ENCODE measurements at regions not wholly inside any gene's neighbourhood (a gene's known extent, or its start where the extent isn't known, plus 50 kb on each side); places are given as distances from the start of the nearest gene placed in this dataset.
A peak's percentile ranks its signal among the peaks of the same experiment; 100 is the strongest.

DNA sequence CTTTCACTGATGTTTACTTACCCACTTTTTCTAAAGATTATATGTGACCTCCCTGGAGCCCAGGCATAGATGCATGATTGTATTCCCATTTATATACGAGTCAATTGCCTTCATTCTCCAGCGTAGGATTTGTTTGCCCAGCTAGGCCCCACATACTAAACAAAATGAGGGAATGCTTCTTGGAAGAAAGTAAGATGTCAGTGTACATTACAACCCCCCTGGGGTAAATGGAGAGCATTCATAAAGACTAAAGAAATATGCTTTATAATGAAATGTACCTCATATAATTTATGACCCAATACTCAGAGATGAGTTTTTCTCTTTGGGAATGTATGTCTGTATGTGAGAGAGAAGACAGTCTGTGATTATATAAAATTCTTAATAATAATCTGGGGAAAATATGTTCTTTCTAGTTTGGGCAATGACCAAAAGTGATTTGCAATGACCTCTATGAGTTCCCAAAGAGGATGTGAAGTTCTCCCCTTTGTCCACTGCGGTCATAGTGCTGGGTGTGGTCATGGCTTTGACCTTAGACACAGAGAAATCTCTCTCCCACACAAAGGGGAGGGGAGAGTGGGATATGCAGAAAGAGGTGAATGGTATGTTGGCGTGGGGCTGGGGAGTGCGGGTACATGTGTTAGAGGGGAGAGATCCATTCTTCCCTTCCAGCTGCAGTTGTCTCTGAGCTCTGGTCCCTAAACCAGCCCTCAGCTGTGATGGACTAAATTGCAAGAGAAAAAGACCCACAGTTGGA lies 175.6 kb downstream of the EN1 start:
- FAIRE-seq, result no peak
- no peak for TF ChIP-seq POLR2A (IDR thresholded peaks at IDR 0.05; ENCODE audit: low read depth, low read length)
- no peak for DNase-seq (ENCODE audit: insufficient read length, low spot score)

- TF ChIP-seq POLR2A (IDR thresholded peaks at IDR 0.05; ENCODE audit: low read depth, low read length), result no peak
- DNase-seq (ENCODE audit: insufficient read length, low spot score) (no peak), FAIRE-seq (no peak)
These were observed 176.6 kb downstream of the EN1 start for GRCh38 chr2:118670838-118671237.

DNA sequence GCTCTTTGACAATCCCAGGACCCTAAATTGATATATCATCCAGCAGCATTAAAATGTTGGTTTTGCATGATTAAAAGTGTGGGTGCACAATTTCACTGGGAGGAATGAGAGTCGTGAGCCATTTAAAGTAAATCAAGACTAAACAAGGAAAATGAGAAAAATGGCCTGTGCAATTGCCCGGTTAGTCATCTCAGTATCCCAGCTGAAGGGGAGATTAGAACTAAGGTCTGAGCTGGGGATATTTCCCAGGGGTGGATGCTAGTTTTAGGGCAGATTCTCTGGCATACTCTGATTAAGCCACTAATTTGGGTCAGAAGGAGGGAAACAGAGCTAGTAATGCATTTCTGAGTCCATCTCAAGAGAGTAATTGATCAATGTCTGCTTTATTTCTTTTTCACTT lies 177.2 kb downstream of the EN1 start:
- DNase-seq (ENCODE audit: insufficient read length, low spot score) (no peak), FAIRE-seq (no peak)
- TF ChIP-seq POLR2A (IDR thresholded peaks at IDR 0.05; ENCODE audit: low read depth, low read length), result no peak

GRCh38 chr2:118669654-118670053 lies 177.8 kb downstream of the EN1 start:
- no peak for TF ChIP-seq POLR2A (IDR thresholded peaks at IDR 0.05; ENCODE audit: low read depth, low read length)
- no peak for DNase-seq (ENCODE audit: insufficient read length, low spot score)
- no peak for FAIRE-seq

DNA sequence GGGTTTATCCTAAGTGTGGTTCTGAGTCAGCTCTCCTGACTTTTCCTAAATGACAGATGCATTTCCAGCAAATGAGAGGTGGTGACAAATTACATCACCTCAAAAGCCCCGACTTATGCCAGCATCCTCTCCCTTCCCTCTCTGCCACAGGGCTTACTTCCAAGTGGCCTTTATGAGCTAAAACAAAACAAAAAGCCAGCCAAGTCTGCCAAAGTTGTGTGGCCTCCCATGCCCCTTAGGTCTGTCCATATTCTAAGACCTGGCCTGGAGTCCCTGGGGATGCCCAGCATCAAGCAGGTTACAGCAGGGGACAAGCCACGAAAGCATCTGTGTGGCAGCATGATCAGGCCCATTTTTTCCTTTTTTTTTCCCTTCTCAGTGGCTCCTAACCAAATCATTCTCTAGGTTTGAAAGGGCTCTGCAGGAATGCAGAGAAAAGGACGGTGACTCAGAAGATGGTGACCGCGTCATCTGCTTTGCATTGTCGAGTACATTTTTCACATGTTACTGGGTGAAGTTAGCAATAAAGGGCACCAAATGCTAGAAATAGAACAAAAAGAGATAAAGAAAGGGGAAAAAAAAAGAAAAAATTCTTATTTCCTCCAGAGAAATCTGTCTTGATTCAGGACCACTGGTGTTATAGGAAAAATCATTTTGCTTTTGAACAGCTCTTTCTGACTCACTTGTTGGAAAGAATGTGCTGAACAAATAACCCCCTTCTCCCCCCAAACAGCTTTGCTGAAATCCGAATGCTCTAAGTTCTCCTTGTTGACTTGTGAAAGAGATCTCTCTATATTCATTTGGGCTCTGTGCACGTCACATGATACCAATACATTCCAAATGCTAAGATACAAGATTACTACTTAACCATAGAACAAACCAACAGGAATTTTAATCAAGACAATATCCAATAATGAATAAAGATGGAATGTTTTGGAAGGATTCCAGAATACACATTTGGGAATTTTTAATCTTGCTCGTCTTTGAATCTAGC lies 178.7 kb downstream of the EN1 start:
- FAIRE-seq, result peak; percentile 80
- peak; percentile 29 for DNase-seq (ENCODE audit: insufficient read length, low spot score)
- TF ChIP-seq POLR2A (IDR thresholded peaks at IDR 0.05; ENCODE audit: low read depth, low read length), result no peak

DNA sequence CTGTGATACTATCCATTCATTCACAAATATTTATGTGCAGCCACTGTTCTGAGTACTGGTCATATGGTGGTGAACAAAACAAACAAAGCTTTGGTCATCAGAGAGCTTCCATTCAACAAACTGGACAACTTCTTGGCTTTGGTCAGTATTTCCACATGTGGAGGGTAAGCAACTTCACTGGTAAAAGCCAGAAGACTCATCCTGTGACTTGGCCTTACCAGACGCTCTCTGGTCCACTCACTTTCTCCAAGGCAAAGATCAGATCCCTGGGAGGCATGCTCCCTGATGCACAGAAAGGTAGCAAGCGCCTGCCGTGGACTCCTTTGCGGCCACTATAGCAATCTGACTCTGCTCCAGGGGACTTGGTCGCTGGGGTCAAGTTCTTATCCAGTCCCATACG lies 179.5 kb downstream of the EN1 start:
- FAIRE-seq (no peak), DNase-seq (ENCODE audit: insufficient read length, low spot score) (no peak)
- TF ChIP-seq POLR2A (IDR thresholded peaks at IDR 0.05; ENCODE audit: low read depth, low read length), result no peak

DNA sequence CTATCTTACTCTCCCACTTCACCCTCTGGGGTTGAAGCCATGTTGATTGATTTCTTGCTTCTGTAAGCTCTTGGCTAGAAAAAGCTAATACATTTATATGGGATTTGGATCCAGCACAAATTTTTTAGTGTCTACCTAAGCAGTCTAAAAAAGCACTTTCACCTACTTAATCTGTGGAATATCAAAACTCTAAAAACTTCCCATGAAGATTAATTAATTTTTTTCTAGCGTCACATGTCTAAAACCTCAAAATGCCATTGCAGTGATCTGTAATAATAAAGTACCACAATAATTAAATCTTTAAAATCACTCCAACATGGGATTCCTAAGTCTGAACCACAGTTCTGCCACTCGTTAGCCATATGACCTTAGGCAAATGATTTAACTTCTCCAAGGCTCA lies 180.1 kb downstream of the EN1 start:
- no peak for TF ChIP-seq POLR2A (IDR thresholded peaks at IDR 0.05; ENCODE audit: low read depth, low read length)
- DNase-seq (ENCODE audit: insufficient read length, low spot score), result no peak
- FAIRE-seq, result no peak

- no peak for TF ChIP-seq POLR2A (IDR thresholded peaks at IDR 0.05; ENCODE audit: low read depth, low read length)
- no peak for DNase-seq (ENCODE audit: insufficient read length, low spot score)
- FAIRE-seq, result no peak
These were observed 181.5 kb downstream of the EN1 start for GRCh38 chr2:118665784-118666529.

DNA sequence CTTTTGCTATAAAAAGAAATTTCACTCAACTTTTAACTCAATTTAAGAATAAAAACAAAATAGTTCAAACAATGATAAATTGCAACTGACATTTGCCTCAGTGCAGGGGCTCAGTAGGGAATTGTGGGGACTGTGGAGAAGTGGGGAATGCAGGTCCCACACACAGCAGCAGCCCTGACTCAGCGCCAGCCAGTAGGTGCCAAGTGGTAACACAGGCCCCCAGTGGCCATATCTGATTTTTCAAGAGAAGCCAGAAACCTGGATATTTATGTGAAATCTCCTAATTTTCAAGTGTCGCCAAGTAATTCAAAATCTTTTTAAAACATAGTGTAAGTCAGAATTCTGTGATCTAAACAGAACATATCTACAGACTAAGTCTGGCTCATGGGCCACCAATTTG lies 186.3 kb downstream of the EN1 start:
- TF ChIP-seq POLR2A (IDR thresholded peaks at IDR 0.05; ENCODE audit: low read depth, low read length), result no peak
- FAIRE-seq (no peak), DNase-seq (ENCODE audit: insufficient read length, low spot score) (no peak)

DNA sequence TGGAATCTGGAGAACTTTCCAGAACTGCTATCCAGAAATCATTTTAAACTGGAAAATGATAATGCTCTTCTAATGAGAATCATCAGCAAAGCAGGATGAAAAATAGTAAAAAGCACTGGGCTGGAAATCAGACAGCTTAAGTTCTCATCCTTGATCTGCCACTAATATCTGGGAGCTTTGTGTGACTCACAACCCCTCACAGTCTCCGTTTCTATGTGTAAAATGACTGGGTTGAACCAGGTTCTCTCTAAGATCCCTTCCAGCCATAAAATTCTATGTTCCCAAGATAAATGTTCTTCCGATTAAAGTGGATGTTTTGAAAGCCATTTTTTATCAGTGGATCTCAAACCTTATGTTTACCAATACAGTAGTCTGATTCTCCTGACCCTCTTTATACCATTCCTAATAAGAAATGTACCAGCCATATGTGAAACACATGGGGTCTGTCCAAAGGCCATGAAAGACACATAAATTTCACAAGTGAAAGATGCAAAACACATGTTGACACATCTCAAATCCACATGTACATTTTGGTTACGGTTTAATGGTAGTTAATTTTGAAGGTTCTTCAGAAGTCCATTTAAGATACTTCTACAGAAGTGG lies 188.8 kb downstream of the EN1 start:
- FAIRE-seq (no peak), DNase-seq (ENCODE audit: insufficient read length, low spot score) (no peak)
- TF ChIP-seq POLR2A (IDR thresholded peaks at IDR 0.05; ENCODE audit: low read depth, low read length), result no peak

DNA sequence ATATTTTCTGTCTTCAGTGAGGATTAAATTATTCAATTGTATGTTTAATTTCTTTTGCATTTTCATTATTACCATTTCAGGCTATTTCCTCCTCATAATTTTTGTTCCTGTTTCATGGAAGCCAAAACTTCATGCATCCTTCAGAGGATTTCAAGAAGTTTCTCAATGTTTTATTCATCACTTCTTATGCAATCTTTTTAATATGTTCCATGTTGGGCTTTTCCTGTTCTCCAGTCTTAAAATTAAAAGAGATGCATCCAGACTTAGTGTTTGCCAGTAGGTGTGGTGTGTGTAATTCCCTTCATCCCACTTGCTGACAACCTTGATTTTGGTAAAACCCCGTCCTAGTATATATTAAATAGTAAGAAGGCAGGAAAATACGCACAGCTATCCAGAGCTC lies 190.0 kb downstream of the EN1 start:
- TF ChIP-seq POLR2A (IDR thresholded peaks at IDR 0.05; ENCODE audit: low read depth, low read length), result no peak
- FAIRE-seq, result no peak
- no peak for DNase-seq (ENCODE audit: insufficient read length, low spot score)

- FAIRE-seq (no peak), DNase-seq (ENCODE audit: insufficient read length, low spot score) (no peak)
- TF ChIP-seq POLR2A (IDR thresholded peaks at IDR 0.05; ENCODE audit: low read depth, low read length), result no peak
These were observed 192.5 kb downstream of the EN1 start for GRCh38 chr2:118654945-118655344.

- FAIRE-seq (no peak), DNase-seq (ENCODE audit: insufficient read length, low spot score) (no peak)
- TF ChIP-seq POLR2A (IDR thresholded peaks at IDR 0.05; ENCODE audit: low read depth, low read length), result no peak
These were observed 197.1 kb downstream of the EN1 start for GRCh38 chr2:118650327-118650726.

- DNase-seq (ENCODE audit: insufficient read length, low spot score) (no peak), FAIRE-seq (no peak)
- no peak for TF ChIP-seq POLR2A (IDR thresholded peaks at IDR 0.05; ENCODE audit: low read depth, low read length)
These were observed 201.6 kb downstream of the EN1 start for GRCh38 chr2:118645876-118646275.

Measured in H54 (cell line).